ENCODE measurements at regions not wholly inside any gene's neighbourhood (a gene's known extent, or its start where the extent isn't known, plus 50 kb on each side); places are given as distances from the start of the nearest gene placed in this dataset.
"Not testable (repeated sequence)": the region's sequence is repeated elsewhere in the genome, so short reads cannot be mapped to it uniquely, and the experiment has no call there.

- Mint-ChIP-seq H3K27ac (no peak overlapping the region), H3K27me3 (ENCODE audit: low read depth in 3 of 3) (peaks cover 0 to 2% (median 0%) of the 10 kb centered on the region in 3 donors), H3K4me1 (peaks cover 1 to 5% of the 10 kb centered on the region in 2 donors), H3K4me3 (no peak overlapping the region), H3K36me3 (no peaks in the 10 kb centered on the region), H3K9me3 (no peaks in the 10 kb centered on the region)
- DNase-seq, result no peak
Measured at GRCh38 chr16:58847902-58848661, 114.0 kb upstream of the GOT2 start.

- not testable (repeated sequence) for DNase-seq; H3K4me3 Mint-ChIP-seq; H3K9me3 Mint-ChIP-seq; H3K4me1 Mint-ChIP-seq; H3K27ac Mint-ChIP-seq; H3K27me3 Mint-ChIP-seq (ENCODE audit: low read depth in 3 of 3); H3K36me3 Mint-ChIP-seq
Measured at GRCh38 chr16:58846226-58846625, 112.1 kb upstream of the GOT2 start.

DNA sequence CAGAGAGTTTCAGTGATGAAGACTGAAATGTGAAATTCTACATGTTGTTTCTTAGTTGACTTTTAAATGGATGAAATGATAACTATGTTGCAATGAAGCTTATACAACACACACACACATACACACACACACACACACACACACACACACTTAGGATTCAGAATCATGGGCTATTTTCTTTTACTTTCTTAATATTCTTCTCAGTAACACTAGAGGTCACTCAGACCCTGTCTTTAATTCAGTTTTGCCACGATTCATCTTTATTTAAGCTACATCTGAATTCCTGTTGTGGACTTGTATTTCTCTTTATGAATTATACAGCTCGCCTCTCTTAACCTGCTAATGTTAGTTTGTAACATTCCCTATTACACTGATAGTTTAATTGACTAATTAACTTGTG lies 109.6 kb upstream of the GOT2 start:
- Mint-ChIP-seq H3K27me3 (ENCODE audit: low read depth in 3 of 3) (peaks cover 0 to 1% (median 0%) of the 10 kb centered on the region in 3 donors), H3K4me1 (peaks cover 0 to under 1% of the 10 kb centered on the region in 2 donors), H3K36me3 (no peaks in the 10 kb centered on the region), H3K9me3 (no peaks in the 10 kb centered on the region), H3K4me3 (no peak overlapping the region), H3K27ac (no peak overlapping the region)
- DNase-seq, result peak in 1 of 3 donors; percentile 4

DNA sequence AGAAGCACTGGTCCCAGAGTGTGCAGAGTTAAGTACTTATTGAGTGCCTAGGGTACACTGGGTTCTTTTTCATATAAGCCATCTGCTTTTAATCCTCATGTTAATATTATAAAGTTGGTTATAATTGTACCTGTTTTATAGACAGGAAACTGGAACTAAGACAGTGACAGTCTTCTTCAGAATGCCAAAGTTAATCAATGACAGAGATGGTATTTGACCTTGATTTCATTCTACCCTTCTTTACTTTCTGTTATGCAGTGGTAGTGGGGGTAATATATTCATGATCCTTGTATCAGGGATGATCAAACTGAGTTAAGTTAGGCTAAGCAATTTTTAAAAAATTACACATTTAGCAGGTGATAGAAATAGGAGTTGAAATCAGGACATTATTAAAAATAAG lies 108.6 kb upstream of the GOT2 start:
- no peak for DNase-seq
- H3K36me3 Mint-ChIP-seq, result no peaks in the 10 kb centered on the region
- no peaks in the 10 kb centered on the region for H3K4me1 Mint-ChIP-seq
- no peak overlapping the region for H3K4me3 Mint-ChIP-seq
- H3K9me3 Mint-ChIP-seq, result no peaks in the 10 kb centered on the region
- no peak overlapping the region for H3K27ac Mint-ChIP-seq
- H3K27me3 Mint-ChIP-seq (ENCODE audit: low read depth in 3 of 3), result no peaks in the 10 kb centered on the region

- no peaks in the 10 kb centered on the region for H3K27me3 Mint-ChIP-seq (ENCODE audit: low read depth in 3 of 3)
- peaks cover 0 to 1% of the 10 kb centered on the region in 2 donors for H3K4me1 Mint-ChIP-seq
- no peaks in the 10 kb centered on the region for H3K9me3 Mint-ChIP-seq
- no peak overlapping the region for H3K27ac Mint-ChIP-seq
- H3K36me3 Mint-ChIP-seq, result no peaks in the 10 kb centered on the region
- no peak overlapping the region for H3K4me3 Mint-ChIP-seq
- DNase-seq, result no peak
Measured at GRCh38 chr16:58842156-58842555, 108.0 kb upstream of the GOT2 start.

GRCh38 chr16:58837950-58838349 lies 103.8 kb upstream of the GOT2 start:
- Mint-ChIP-seq H3K27ac (no peak overlapping the region), H3K36me3 (peaks cover 0 to 3% (median 0%) of the 10 kb centered on the region in 3 donors), H3K9me3 (no peaks in the 10 kb centered on the region), H3K4me3 (no peak overlapping the region), H3K27me3 (ENCODE audit: low read depth in 3 of 3) (peaks cover 0 to 7% (median 2%) of the 10 kb centered on the region in 3 donors), H3K4me1 (peaks cover 13 to 19% of the 10 kb centered on the region in 2 donors)
- no peak for DNase-seq

- Mint-ChIP-seq H3K4me3 (peak overlapping the region in 4 of 5 donors; percentile 9 to 72 (median 38)), H3K9me3 (no peaks in the 10 kb centered on the region), H3K4me1 (peaks cover 13 to 28% of the 10 kb centered on the region in 2 donors), H3K36me3 (peaks cover 0 to 3% (median 0%) of the 10 kb centered on the region in 3 donors), H3K27me3 (ENCODE audit: low read depth in 3 of 3) (peaks cover 0 to 7% (median 4%) of the 10 kb centered on the region in 3 donors), H3K27ac (peak overlapping the region in 4 of 6 donors; percentile 2 to 30 (median 4))
- no peak for DNase-seq
Measured at GRCh38 chr16:58836427-58836826, 102.3 kb upstream of the GOT2 start.

GRCh38 chr16:58832386-58832895 lies 98.3 kb upstream of the GOT2 start:
- Mint-ChIP-seq H3K4me3 (no peak overlapping the region), H3K27ac (peak overlapping the region in 1 of 6 donors; percentile 4), H3K9me3 (no peaks in the 10 kb centered on the region), H3K4me1 (peaks cover 14 to 32% of the 10 kb centered on the region in 2 donors), H3K36me3 (peaks cover 0 to 3% (median 0%) of the 10 kb centered on the region in 3 donors), H3K27me3 (ENCODE audit: low read depth in 3 of 3) (peaks cover 0 to 7% (median 7%) of the 10 kb centered on the region in 3 donors)
- no peak for DNase-seq

- Mint-ChIP-seq H3K36me3 (peaks cover 0 to 3% (median 0%) of the 10 kb centered on the region in 3 donors), H3K27ac (peak overlapping the region in 1 of 6 donors; percentile 37), H3K27me3 (ENCODE audit: low read depth in 3 of 3) (peaks cover 0 to 7% (median 7%) of the 10 kb centered on the region in 3 donors), H3K4me3 (peak overlapping the region in 1 of 5 donors; percentile 14), H3K4me1 (peaks cover 9 to 23% of the 10 kb centered on the region in 2 donors), H3K9me3 (no peaks in the 10 kb centered on the region)
- DNase-seq, result no peak
Measured at GRCh38 chr16:58831386-58831785, 97.3 kb upstream of the GOT2 start.

DNA sequence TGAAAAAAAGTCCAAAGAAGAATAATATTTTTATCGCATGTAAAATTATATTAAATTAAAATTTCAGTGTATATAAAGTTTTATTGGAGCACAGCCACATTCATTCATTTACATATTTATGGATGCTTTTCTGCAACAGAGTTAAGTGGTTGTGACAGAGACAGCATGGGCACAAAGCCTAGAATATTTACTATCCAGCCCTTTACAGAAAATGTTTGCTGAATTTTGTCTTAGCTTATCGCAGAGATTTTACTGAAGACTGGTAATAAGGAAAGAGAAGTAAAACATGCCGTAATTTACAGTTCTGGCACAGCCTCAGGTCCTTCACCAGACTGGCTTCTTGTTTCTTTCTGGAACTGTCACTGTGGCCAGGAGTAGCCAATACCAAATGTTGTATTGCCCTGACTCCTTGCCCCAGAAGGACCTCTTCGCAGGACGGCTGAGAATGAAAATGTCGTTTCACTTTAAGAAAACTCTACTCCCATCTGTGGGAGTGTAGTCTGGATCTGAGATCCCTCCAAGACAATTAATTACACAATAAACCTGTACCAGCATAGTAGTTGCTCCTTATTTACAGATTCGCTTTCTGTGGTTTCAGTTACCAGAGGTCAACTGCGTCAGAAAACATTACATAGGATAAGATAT lies 94.9 kb upstream of the GOT2 start:
- DNase-seq, result no peak
- peaks cover 0 to under 1% (median 0%) of the 10 kb centered on the region in 3 donors for H3K36me3 Mint-ChIP-seq
- peaks cover 0 to 2% (median 0%) of the 10 kb centered on the region in 6 donors for H3K9me3 Mint-ChIP-seq
- H3K4me3 Mint-ChIP-seq, result no peak overlapping the region
- H3K4me1 Mint-ChIP-seq, result peaks cover 1 to 12% of the 10 kb centered on the region in 2 donors
- no peak overlapping the region for H3K27ac Mint-ChIP-seq
- peaks cover 2 to 7% (median 5%) of the 10 kb centered on the region in 3 donors for H3K27me3 Mint-ChIP-seq (ENCODE audit: low read depth in 3 of 3)

DNA sequence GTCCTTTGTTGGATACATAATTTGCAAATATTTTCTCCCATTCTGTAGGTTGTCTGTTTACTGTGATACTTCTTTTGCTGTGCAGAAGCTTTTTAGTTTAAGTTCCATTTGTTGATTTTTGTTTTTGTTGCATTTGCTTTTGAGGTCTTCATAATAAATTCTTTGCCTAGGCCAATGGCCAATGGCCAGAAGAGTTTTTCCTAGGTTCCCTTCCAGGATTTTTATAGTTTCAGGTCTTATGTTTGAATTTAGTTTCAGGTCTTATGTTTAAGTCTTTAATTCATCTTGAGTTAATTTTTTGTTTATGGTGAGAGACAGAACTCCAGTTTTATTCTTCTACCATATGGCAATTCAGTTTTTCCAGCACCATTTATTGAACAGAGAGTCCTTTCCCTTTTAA lies 90.1 kb upstream of the GOT2 start:
- DNase-seq, result no peak
- peaks cover 0 to 4% (median 0%) of the 10 kb centered on the region in 6 donors for H3K9me3 Mint-ChIP-seq
- H3K36me3 Mint-ChIP-seq, result no peaks in the 10 kb centered on the region
- no peak overlapping the region for H3K27ac Mint-ChIP-seq
- no peaks in the 10 kb centered on the region for H3K4me1 Mint-ChIP-seq
- H3K27me3 Mint-ChIP-seq (ENCODE audit: low read depth in 3 of 3), result peaks cover 0 to 4% (median 4%) of the 10 kb centered on the region in 3 donors
- H3K4me3 Mint-ChIP-seq, result no peak overlapping the region

DNA sequence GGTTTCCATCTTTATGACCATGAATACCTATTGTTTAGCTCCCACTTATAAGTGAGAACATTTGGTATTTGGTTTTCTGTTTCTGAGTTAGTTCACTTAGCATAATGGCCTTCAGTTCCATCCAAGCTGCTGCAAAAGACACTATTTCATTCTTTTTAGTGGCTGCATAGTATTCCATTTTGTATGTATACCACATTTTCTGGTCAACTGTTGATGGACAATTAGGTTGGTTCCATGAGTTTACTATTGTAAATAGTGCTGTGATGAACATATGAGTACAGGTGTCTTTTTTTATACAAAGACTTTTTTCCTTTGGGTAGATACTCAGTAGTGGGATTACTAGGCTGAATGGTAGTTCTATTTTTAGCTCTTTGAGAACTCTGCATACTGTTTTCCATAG lies 87.8 kb upstream of the GOT2 start:
- Mint-ChIP-seq H3K9me3 (peaks cover 0 to 4% (median 0%) of the 10 kb centered on the region in 6 donors), H3K27me3 (ENCODE audit: low read depth in 3 of 3) (peaks cover 0 to 6% (median 4%) of the 10 kb centered on the region in 3 donors), H3K4me3 (no peak overlapping the region), H3K27ac (no peak overlapping the region), H3K4me1 (no peaks in the 10 kb centered on the region), H3K36me3 (no peaks in the 10 kb centered on the region)
- no peak for DNase-seq

DNA sequence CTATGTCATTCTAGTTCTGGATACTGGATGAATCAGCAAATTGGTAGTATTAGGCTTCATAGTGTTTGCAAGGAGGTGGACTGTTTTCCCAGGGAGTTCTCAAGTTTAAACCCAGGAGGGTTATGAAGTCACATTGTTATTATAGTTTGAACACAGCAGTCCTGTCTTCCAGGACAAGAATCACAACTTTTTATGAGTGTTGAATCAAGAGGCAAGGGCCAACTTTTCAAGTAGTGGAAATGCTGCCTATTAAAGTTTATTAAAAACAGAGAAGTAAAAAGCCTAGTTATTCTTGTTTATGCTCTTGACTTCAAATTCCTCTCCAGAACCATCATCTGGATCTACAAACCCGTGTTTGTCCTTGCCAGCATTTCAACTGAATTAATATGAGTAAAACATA lies 86.3 kb upstream of the GOT2 start:
- no peaks in the 10 kb centered on the region for H3K36me3 Mint-ChIP-seq
- DNase-seq, result no peak
- H3K4me3 Mint-ChIP-seq, result no peak overlapping the region
- peaks cover 0 to 4% (median 0%) of the 10 kb centered on the region in 6 donors for H3K9me3 Mint-ChIP-seq
- H3K27me3 Mint-ChIP-seq (ENCODE audit: low read depth in 3 of 3), result peaks cover 0 to 6% (median 2%) of the 10 kb centered on the region in 3 donors
- H3K27ac Mint-ChIP-seq, result no peak overlapping the region
- peaks cover 0 to under 1% of the 10 kb centered on the region in 2 donors for H3K4me1 Mint-ChIP-seq
